HG02943 (cell line): ENCODE measurements at regions not wholly inside any gene's neighbourhood (a gene's known extent, or its start where the extent isn't known, plus 50 kb on each side); places are given as distances from the start of the nearest gene placed in this dataset.
"Not testable (repeated sequence)": the region's sequence is repeated elsewhere in the genome, so short reads cannot be mapped to it uniquely, and the experiment has no call there.

ENCODE experiments used
- ATAC-seq: cut with Tn5 transposase; IDR thresholded peaks from one replicate; pipeline ENCODE4 v1.9.1; 2021; ENCODE audit warnings: mild to moderate bottlenecking, low read depth, moderate library complexity; ENCODE audit not compliant: unreplicated experiment

DNA sequence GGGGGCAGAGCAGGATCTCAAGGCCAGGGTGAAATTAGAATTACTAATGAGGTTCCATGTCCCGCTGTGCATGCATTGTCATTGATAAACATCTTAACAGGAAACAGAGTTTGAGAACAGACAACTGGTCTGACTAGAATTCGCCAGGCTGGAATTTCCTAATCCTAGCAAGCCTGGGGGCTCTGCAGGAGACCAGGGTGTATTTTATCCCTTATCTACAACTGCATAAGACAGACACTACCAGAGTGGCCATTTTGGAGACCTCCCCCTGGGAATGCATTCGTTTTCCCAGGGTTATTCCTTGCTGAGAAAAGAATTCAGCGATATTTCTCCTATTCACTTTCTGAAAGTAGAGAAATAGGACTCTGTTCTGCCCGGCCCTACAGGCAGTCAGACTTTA is 1007.6 kb downstream of the SLC16A7 start:
- not testable (repeated sequence) for ATAC-seq

DNA sequence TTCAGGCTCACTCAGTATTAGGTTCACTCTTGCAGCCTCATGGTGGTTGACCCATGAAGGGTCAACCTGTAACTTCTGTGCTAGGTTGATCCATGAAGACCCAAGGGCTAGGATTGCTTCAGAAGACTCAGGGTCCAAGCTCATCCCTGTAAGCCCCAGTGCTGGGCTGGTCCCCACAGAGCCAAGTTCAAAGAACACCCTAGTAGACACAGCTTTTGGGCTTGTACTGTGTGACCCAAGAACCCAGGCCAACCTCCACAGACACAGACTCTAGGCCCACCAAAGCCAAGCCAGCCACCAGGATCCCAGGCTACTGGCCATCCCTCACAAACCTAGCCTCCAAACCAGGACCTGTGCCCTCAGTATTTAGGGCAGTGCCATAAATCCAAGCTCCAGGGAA is 1020.6 kb downstream of the SLC16A7 start:
- no peak for ATAC-seq

DNA sequence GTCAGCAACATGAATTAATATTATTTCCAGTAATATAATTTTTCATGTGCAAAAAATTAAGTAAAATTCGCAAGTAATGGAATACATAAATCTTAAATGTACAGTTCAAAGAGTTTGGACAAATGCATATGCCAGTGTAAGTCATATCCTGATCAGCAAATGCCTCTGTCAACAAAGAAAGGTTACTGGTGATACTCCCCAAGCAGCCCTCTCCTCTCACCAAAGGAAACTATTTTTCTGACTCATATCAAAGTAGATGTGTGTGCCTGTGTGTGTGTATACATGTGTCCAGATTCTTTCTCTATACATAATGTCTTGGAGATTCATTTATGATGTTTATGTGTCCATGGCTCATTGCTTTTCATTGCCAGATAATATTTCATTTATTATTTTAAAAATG is 1035.0 kb downstream of the SLC16A7 start:
- no peak for ATAC-seq

DNA sequence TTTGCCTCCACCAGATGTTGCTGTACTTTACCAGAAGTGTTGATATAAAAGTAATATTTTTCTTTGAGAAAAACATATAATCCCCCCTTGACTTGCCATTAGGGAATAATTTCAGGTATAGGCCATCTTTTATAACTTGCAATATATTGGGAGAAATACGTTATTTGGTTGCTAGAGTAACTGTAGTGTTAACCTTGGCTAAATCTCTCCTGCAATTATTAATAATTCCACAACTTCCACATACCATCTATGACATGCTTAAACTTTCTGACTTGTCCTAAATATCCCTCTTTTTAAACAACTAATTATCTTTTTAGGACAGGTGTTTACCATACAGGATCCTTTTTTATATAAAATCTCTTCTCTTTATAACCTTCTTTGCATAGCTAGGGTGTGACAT is 1048.2 kb downstream of the SLC16A7 start:
- no peak for ATAC-seq

DNA sequence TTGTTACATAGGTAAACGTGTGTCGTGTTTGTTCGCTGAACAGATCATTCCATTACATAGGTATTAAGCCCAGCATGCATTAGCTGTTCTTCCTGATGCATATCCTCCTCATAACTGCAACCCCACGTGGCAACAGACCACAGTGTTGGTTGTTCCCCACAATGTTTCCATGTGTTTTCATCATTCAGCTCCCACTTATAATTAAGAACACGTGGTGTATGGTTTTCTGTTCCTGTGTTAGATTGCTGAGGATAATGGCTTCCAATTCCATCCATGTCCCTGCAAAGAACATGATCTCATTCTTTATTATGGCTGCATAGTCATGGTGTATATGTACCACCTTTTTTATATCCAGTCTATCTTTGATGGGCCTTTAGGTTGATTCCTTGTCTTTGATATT is 1071.1 kb downstream of the SLC16A7 start:
- no peak for ATAC-seq

DNA sequence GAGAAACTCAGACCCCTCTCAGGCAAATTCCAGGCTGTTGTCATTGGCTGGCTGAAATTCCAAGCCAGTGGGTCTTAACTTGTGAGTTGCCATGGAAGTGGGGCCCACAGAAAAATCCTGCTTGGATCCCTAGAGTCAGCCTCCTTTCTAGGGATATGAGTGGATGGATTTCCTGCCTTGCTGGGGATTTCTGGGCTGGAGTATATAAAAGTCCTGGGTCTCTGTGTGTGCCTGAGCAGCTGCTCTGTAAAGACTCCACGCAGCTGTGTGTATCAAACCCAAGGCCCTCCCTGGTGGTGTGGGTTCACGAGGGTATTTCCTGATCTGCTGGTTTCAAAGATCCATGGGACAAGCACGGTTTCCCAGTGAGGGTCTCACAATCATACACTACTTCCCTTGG is 1077.1 kb downstream of the SLC16A7 start:
- no peak for ATAC-seq

DNA sequence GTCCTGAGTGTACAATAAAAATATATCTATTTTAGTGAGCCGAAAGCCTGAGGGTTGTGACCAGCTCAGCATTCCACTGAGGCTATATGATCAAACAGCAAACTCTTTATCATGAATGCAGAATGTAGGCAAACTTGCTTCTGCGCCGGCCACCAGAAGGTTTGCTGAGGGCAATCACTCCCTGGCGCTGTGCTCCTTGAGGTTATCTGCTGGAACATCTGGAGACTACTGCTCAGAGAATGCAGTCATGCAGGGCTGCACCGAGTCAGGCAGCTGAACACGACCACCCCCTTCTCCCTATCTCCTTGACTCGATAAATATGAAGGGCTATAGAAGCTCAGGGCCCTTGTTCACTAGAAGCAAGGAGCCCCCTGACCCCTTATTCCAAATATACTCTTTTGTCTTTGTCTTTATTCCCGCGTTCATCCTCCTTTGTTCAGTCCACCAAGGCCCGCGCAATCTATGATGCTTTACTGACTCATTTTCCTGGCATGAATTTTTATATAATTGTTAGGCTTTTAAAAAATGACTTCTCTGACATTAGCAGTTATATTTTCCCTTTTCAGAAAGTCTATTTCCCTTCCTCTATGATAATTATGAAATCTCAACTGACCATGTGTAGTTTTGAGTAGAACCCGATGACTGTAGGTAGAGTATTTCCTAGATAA is 1089.3 kb downstream of the SLC16A7 start:
- ATAC-seq: no peak

DNA sequence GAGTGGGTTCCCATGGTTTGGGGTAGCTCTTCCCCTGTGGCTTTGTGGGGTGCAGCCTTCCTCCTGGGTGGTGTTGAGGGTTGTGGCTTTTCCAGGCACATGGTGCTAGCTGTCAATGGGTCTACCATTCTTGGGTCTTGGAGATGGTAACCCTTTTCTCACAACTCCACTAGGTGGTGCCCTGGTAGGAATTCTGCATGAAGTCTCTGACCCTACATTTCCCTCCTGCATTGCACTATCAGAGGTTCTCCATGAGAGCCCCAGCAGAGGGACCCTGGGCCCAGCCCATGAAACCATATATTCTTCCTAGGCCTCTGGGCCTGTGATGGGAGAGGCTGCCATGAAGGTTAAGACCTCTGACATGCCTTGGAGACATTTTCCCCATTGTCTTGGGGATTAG is 1093.3 kb downstream of the SLC16A7 start:
- ATAC-seq: no peak

DNA sequence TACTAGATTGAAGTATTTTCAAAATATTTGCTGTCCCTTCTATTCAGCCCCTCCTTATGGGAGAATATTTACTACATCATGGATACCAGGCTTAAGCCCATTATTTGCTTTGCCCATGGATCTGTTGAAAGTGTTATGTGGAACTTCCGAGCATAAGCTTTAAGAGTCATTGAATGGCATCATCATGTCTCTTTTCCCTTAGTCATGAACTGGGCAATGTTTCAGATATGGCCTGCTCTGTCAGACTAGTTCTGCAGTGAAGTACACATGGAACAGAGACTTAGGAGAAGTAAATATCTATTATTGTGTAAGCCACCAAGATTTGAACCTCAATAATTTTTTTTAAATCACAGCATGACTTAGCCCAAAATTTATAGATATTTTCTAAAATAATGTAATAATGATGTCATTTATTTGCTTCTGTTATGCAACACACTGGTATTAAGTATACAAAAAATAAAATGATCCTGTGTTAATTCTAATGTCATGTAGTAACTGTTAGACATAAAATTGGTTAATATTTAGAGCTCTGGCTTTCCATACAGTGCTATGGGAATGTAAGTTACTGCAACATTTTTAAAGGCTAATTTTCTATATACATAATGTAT is 1097.3 kb downstream of the SLC16A7 start:
- no peak for ATAC-seq

DNA sequence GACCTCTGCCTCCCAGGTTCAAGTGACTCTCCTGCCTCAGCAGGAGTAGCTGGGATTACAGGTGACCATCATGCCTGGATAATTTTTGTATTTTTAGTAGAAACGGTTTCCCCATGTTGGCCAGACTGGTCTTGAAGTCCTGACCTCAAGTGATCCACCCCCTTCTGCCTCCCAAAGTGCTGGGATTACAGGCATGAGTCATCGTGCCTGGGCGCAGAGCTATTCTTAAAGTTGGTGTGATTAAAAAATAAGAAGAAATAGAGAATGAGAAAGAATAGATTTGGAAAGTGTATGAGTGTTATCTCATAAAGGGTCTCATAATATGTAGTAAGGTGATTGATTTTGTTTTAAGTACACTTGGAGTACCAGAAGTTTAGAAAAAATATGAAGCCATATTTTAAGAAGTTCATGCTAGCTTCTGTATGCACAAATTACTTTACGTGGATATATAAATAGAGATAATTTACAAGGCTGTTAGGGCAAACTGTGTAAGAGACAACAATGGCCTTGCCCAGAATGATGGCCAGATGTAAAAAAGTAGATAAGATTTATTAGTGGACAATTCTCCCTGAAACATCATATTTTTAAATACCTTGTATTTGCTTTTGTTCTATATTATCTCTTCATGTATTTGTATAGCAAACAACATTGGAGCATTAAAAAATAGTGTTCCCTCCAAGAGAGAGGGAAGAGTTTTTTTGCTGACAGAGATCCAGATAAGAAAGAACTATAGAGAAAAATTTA is 1108.5 kb downstream of the SLC16A7 start:
- ATAC-seq: no peak

DNA sequence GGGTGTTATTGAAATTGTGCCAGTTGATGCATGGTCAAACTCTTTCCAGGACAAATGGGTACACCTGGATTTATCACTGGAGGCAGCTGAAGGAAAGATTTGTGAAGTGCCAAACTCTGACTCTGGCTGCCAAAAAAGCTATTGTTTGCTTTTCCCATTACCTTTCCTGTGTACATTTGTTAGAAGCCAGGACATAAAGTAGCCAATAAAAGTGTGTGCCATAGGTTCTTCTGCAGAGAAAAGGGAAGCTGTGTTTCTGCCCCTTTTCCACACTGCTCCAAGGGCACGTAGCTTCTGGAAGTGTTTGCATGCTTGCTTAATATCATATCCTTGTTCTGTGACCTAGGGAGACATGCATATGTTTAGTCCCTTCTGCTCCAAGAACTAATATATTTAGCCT is 1114.4 kb downstream of the SLC16A7 start:
- ATAC-seq: no peak

DNA sequence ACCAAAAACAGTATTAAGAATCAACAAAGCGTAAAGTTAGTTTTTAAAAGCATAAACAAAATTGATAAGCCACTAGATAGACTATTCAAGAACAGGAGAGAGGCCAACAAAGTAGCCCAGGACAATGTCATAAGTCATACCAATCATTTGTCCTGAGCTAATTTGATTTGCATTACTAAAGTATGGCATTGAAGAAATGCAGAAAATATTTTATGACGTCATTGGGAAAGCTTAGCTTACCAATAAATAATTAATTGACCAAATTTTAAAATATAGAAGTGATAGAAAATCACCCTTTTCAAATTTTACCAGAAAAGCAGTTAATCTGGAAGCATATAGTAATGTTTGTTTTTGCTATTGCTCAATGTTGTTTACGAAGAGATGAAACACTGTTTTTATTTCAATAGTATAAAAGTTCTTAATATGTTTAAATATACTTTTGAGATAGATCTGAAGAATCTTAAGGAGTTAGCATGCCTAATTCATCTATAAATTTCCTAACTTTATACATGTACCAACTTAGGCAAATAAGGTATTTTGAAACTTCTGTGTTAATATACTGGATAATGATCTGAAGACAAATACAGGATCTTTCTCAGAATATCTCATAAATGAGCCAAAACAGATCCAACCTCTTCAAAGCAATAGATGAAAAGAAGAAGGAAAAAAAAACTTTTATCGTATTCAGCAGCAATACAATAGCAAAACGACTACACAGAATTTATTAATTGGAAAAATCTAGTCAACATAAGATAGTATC is 1118.5 kb downstream of the SLC16A7 start:
- no peak for ATAC-seq

DNA sequence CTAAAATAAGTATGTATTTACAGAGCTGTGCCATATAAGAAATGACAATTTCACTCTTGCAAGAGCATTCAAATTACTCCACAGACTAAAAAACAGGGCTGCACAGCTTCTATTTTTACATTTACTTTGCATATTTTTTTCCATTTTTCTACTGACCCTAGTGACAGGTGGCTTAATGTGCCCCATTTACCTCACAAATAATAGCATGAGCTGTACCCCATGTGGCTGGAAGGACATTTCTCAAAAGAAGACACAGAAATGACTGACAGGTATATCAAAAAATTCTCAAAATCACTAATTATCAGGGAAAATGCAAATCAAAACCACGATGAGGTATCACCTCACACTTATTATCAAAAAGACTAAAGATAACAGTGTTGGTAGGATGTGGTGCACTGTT is 1128.6 kb downstream of the SLC16A7 start:
- ATAC-seq: no peak

DNA sequence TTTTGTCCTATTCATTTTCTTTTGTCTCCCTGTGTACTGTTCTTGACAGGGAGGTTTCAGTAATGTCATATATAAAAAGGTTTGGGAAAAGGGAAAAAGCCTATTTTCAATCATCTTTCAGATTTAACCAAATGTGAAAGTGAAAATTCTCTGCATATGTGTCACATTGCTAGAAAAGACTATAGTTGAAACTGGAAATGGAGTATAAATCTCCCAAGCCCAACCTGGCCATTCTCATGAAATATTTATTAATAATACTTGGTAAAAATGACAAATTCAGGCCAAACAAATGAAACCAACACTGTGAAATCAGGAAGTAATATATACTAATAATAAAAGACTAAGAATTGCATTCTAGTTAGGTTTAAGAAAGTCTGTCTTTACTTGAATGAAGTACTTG is 1129.2 kb downstream of the SLC16A7 start:
- no peak for ATAC-seq

DNA sequence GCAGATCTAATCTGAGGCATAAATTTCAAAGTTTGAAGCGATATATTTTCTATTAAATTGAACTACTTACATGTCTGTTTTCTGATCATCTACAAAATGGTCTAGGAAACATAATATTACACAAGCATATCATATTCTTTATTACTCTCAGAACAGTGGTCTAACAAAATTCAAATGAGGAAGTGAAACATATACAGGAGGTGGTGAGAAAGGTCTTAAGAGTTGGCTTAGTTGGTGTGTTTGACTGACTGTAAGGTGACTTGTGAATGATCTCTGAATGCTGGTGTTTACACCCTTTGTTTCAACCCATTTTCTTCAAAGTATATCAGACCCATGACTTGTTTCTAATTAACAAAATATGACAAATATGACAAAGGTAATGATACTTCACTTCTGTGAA is 1156.8 kb downstream of the SLC16A7 start:
- ATAC-seq: no peak

DNA sequence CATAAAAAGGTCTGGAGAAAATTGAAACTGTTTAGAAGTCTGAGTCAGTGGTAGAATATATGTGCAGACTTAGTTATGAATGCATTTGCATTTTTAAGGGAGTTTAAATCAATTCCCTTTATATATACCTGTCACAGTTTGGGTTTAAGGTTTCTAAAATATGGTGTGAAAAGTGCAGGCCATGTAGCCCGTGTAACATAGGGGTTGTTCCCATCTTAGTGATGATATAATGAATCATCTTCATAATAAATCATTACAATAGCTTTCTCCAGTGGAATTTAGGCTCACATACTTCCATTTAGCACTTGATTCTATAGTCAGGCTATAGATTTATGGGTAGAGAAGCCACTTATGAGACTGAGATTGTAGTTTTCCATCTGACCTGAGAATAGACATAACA is 1162.4 kb downstream of the SLC16A7 start:
- no peak for ATAC-seq

DNA sequence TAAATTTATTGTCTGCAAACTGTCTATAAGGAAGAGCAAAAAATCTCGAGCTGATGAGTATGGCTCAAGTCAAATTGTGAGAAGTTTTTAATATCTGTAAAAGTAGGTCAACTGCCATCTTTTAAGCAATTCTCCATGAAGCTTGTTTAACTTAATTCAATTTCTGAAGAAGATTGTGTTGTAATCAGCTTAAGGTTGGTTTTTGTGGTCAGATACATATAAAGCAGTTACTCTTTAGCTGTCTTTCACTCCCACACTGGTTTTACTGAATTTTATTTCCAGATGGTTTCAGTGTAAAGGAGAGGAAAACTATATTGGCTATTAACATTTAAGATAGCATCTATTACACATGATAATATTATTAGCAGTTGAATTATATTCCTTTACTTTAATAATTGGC is 1165.1 kb downstream of the SLC16A7 start:
- ATAC-seq: no peak

DNA sequence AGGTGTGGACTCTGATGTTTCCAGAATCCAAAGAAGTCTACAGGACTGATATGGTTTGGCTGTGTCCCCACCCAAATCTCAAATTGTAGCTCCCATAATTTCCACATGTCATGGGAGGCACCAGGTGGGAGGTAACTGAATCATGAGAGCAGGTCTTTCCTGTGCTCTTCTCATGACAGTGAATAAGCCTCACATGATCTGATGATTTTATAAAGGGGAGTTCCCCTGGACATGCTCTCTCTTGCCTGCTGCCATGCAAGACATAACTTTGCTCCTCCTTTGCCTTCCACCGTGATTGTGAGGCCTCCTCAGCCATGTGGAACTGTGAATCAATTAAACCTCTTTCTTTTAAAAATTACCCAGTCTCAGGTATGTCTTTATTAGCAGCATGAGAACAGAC is 1205.3 kb downstream of the SLC16A7 start:
- ATAC-seq: not testable (repeated sequence)

DNA sequence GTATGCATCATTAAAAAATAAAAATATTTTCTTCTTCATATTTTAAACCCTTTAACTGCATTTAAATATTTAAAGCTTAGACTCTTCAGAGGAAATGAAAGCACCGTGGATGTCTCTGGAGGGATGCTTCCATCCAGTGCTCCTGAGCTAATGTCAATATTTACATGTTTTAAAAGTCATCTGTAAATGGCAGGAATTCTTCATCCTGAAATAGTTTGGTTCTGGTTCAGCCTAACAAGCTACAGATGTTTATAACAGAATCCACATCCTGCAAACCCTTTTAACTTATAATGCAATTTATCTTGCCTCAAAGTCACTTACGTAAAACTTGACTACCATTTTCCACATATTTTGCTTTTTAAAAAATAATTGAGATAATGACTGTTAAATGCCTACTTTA is 1207.3 kb downstream of the SLC16A7 start:
- no peak for ATAC-seq

DNA sequence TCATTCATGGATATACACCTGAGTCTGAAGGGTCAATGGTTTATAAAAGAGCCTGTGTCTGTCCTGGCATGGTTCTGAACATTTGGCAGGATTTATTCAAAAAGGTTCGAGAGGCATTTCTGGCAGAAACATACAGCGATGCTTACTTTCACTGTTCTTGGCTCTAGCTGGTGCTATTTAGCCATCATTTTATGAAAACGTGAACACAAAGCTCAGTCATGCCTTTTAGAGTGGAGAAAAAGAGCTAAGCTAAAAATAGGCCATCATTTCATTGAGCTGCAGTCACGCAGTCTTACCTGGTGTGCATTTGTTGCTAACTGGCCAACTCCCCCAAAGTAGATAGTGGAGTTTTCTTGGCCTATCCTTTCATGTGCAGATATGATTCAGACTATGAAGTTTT is 1209.5 kb downstream of the SLC16A7 start:
- ATAC-seq: no peak

DNA sequence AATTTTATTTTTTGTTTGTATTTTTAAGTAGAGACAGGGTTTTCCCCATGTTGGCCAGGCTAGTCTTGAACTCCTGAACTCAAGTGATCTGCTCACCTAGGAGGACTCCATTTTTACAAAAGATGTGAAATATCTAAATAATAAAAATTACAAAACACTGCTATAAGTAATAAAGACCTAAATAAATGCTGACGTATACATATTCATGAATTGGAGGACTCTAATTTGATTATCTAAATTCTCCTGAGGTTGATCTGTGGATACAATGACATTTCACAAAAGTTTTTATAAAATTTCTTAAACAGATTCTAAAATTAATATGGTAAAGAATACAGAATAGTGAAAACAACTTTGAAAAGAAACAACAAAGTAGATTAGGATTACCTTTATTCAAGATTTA is 1224.0 kb downstream of the SLC16A7 start:
- ATAC-seq: no peak
